Lower leg skin (tissue), 4 donors: ENCODE measurements at regions not wholly inside any gene's neighbourhood (a gene's known extent, or its start where the extent isn't known, plus 50 kb on each side); places are given as distances from the start of the nearest gene placed in this dataset.

Source experiments
- DNase-seq, 2 donors: peaks; one replicate each; pipeline ENCODE4 v3.0.0-alpha.2; 2019; ENCODE audit warnings: low spot score in 2 of 2
- H3K4me3 ChIP-seq: fragments of 200-600 bp; sonication (generic); 2 replicates; pipeline ENCODE4 v1.5.1; 2017; ENCODE audit warnings: mild to moderate bottlenecking, low read depth; ENCODE audit not compliant: poor library complexity, severe bottlenecking
- POLR2A ChIP-seq, 2 donors: fragments of 450-650 bp; IDR thresholded peaks; one replicate each; pipeline ENCODE4 v1.6.1; 2016 to 2017; ENCODE audit warnings: antibody characterized with exemption in 2 of 2, mild to moderate bottlenecking in 1 of 2, moderate library complexity in 1 of 2
- WGBS, 2 donors: methylation state at CpG; one replicate each; pipeline ENCODE4 v1.1.5; 2018; 5-methylcytosine and 5-hydroxymethylcytosine counted together
- intact Hi-C: fragments of 100-400 bp; cut with DNase I; formaldehyde crosslinking; loops from one replicate; pipeline ENCODE4 v1.15.0; 2023; ENCODE audit warnings: low total_unique reads
- TF ChIP-seq, protein P1 (sequence below), 3 donors: fragments of 450-650 bp; IDR thresholded peaks; one replicate each; pipeline ENCODE4 v1.5.1; 2016; ENCODE audit warnings: antibody characterized with exemption in 3 of 3, mild to moderate bottlenecking in 3 of 3, moderate library complexity in 2 of 3

DNA sequence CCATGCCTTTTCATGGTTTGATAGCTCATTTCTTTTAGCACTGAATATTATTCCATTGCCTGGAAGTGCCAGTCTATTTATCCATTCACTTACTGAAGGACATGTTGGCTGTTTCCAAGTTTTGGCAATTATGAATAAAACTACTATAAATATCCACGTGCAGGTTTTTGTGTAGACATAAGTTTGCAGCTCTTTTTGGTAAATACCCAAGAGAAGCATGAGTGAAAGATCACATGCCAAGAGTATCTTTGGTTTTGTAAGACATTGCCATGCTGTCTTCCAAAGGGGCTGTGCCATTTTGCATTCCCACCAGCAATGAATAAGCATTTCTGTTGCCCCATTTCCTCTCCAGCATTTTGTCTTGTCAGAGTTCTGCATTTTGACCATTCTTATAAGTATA, 120.9 kb downstream of the MANEA start:
- WGBS, 2 donors: 0% methylated on average over 1 of the region's 1 CpG

DNA sequence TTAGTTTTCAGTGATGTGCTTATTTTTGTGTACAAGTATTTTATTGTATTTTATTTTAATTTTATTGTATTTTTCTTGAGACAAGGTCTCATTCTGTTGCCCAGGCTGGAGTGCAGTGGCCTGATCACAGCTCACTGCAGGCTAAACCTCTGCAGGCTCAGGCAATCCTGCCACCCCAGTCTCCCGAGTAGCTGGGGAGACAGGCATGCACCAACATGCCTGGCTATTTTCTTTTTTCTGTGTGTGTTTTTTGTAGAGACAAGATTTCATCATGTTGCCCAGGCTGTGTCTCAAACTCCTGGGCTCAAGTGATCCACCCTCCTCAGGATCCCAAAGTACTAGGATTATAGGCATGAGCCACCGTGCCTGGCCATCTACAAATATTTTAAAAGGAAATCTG, 146.3 kb downstream of the MANEA start:
- intact Hi-C loops: loop anchor here (1.0 kb wide), 1 partner anchor 21 kb away; no protein-coding TSS in a partner anchor
- TF ChIP-seq, protein P1, sequence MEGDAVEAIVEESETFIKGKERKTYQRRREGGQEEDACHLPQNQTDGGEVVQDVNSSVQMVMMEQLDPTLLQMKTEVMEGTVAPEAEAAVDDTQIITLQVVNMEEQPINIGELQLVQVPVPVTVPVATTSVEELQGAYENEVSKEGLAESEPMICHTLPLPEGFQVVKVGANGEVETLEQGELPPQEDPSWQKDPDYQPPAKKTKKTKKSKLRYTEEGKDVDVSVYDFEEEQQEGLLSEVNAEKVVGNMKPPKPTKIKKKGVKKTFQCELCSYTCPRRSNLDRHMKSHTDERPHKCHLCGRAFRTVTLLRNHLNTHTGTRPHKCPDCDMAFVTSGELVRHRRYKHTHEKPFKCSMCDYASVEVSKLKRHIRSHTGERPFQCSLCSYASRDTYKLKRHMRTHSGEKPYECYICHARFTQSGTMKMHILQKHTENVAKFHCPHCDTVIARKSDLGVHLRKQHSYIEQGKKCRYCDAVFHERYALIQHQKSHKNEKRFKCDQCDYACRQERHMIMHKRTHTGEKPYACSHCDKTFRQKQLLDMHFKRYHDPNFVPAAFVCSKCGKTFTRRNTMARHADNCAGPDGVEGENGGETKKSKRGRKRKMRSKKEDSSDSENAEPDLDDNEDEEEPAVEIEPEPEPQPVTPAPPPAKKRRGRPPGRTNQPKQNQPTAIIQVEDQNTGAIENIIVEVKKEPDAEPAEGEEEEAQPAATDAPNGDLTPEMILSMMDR (IDR thresholded peaks at IDR 0.05): no peak
- TF ChIP-seq POLR2A (IDR thresholded peaks at IDR 0.05): no peak
- no peak overlapping the region for H3K4me3 ChIP-seq
- no peak for DNase-seq
- 20 to 30% methylated on average over 2 of the region's 2 CpGs for WGBS, 2 donors

More for the DNA sequence above, 120.9 kb downstream of the MANEA start:
- intact Hi-C loops: no loop called here
- H3K4me3 ChIP-seq: no peak overlapping the region
- no peak for DNase-seq
- no peak for TF ChIP-seq POLR2A (IDR thresholded peaks at IDR 0.05)
- TF ChIP-seq, protein P1 (IDR thresholded peaks at IDR 0.05): no peak

DNA sequence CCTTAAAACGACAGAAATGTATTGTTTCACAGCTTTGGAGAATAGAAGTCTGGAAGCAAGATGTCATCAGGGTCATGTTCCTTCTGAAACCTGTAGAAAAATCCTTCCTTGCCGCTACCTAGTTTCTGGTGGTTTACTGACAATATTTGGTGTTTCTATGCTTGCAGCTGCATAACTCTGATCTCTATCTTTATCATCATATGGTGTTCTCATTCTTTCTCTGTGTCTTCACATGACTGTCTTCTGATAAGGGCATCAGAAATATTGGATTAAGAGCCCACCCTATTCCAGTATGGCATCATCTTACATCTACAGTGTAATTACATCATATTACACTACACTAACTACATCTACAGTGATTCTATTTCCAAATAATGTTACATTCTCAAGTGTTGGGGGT, 148.0 kb downstream of the MANEA start:
- intact Hi-C loops: no loop called here
- no peak for DNase-seq
- TF ChIP-seq, protein P1 (IDR thresholded peaks at IDR 0.05): no peak
- no peak for TF ChIP-seq POLR2A (IDR thresholded peaks at IDR 0.05)
- WGBS, 2 donors: 64 to 72% methylated on average over 2 of the region's 2 CpGs
- H3K4me3 ChIP-seq: no peak overlapping the region

DNA sequence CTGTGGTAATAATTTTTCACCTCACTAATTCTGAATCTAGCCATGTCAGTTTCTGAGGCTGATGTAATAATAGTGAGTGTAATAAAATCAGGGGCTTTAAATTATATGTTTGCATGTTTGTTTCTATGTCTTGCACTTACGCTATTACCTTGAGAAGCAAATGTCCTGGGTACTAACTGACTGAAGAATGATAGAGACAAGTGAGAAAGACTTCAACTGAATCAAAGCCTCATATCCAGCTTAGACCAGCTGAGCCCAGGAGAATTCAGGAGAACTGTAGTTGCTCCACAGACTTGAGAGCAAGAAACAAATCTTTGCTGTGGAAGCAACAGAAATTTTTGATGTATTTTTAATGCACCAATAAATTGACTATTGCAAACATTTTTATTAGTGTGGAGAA, 162.8 kb downstream of the MANEA start:
- no peak overlapping the region for H3K4me3 ChIP-seq
- TF ChIP-seq, protein P1 (IDR thresholded peaks at IDR 0.05): no peak
- no peak for TF ChIP-seq POLR2A (IDR thresholded peaks at IDR 0.05)
- WGBS, 2 donors: 86 to 88% methylated on average over 1 of the region's 1 CpG
- no peak for DNase-seq
- intact Hi-C loops: no loop called here

DNA sequence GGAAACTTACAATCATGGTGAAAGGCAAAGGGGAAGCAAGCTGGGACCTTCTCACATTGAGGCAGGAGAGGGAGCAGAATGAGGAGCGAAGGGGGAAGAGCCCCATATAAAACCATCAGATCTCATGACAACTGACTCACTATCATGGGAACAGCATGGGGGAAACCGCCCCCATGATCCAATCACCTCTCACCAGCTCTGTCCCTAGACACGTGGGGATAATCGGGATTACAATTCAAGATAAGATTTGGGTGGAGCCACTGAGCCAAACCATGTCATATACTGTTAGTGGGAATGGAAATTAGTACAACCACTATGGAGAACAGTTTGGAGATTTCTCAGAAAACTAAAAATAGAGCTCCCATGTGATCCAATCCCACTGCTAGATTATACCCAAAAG, 163.7 kb downstream of the MANEA start:
- DNase-seq: no peak
- intact Hi-C loops: no loop called here
- H3K4me3 ChIP-seq: no peak overlapping the region
- 69 to 71% methylated on average over 4 of the region's 4 CpGs for WGBS, 2 donors
- TF ChIP-seq POLR2A (IDR thresholded peaks at IDR 0.05): no peak
- TF ChIP-seq, protein P1 (IDR thresholded peaks at IDR 0.05): no peak

DNA sequence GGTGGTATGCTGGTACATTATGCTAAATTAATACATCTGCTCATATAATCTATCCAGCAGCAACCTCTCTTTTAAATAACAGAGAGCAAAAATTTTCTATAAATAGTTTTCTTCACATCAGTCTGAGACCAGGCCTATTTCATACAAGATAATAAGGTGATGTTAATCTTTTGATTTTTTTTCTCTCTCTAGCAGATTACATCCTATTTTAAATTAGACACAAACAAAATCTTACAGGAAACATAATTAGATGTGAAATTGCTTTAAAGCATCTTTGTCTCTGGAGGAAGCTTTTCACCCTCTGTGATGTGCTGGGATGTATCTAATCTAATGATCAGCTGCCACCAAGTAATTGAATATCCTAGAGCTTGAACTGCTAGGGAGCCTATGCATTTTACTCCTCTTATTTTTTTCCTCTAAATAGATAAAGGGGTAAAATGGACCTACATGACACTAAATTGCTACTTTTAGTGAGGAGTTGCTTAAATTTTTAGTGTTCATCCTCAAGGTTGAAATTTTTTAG, 165.5 kb downstream of the MANEA start:
- no peak overlapping the region for H3K4me3 ChIP-seq
- no peak for DNase-seq
- no peak for TF ChIP-seq POLR2A (IDR thresholded peaks at IDR 0.05)
- TF ChIP-seq, protein P1 (IDR thresholded peaks at IDR 0.05): no peak
- intact Hi-C loops: no loop called here
